Tibial nerve (tissue), 4 donors: ENCODE measurements at regions not wholly inside any gene's neighbourhood (a gene's known extent, or its start where the extent isn't known, plus 50 kb on each side); places are given as distances from the start of the nearest gene placed in this dataset.
A peak's percentile ranks its signal among the peaks of the same experiment; 100 is the strongest.

ENCODE experiments used
- DNase-seq, 2 donors: peaks; one replicate each; pipeline ENCODE4 v3.0.0-alpha.2; 2019; ENCODE audit warnings: low spot score in 2 of 2
- H3K27ac ChIP-seq, 4 donors: fragments of 200-600 bp; sonication (generic) in 3 of 4; one replicate each; pipeline ENCODE4 v1.5.1; 2017 to 2019; ENCODE audit warnings: mild to moderate bottlenecking in 1 of 4
- H3K27me3 ChIP-seq, 2 donors: fragments of 200-600 bp; sonication (generic) in 1 of 2; one replicate each; pipeline versions ENCODE4 v1.5.1 to v1.6.0; 2017 to 2019
- H3K36me3 ChIP-seq, 3 donors: fragments of 200-600 bp; sonication (generic); one replicate each; pipeline ENCODE4 v1.5.1; 2018 to 2019
- H3K4me1 ChIP-seq, 4 donors: fragments of 200-600 bp; sonication (generic) in 3 of 4; one replicate each; pipeline ENCODE4 v1.5.1; 2017 to 2019
- H3K4me3 ChIP-seq, 4 donors: fragments of 200-600 bp; sonication (generic) in 3 of 4; one replicate each; pipeline ENCODE4 v1.5.1; 2017 to 2019; ENCODE audit warnings: mild to moderate bottlenecking in 1 of 4, moderate library complexity in 1 of 4
- H3K9me3 ChIP-seq, 4 donors: fragments of 200-600 bp; sonication (generic) in 3 of 4; one replicate each; pipeline ENCODE4 v1.5.1; 2017 to 2019
- EP300 ChIP-seq, 2 donors: sonication (generic); formaldehyde crosslinking; IDR thresholded peaks; one replicate each; pipeline ENCODE4 v1.6.1; 2017; ENCODE audit warnings: antibody characterized with exemption in 2 of 2, mild to moderate bottlenecking in 1 of 2
- POLR2A ChIP-seq, 2 donors: fragments of 450-650 bp; IDR thresholded peaks; one replicate each; pipeline ENCODE4 v1.6.1; 2017; ENCODE audit warnings: antibody characterized with exemption in 2 of 2, mild to moderate bottlenecking in 2 of 2, moderate library complexity in 2 of 2
- WGBS, 2 donors: methylation state at CpG; one replicate each; pipeline ENCODE4 v1.1.5; 2018; 5-methylcytosine and 5-hydroxymethylcytosine counted together
- TF ChIP-seq, protein P1 (sequence below), 5 experiments: fragments of 200-600 bp in 3 of 5; fragments of 450-650 bp in 2 of 5; sonication (generic) in 3 of 5; IDR thresholded peaks; one replicate each; pipeline ENCODE4 v1.5.1; 2016 to 2019; ENCODE audit warnings: antibody characterized with exemption in 5 of 5, mild to moderate bottlenecking in 3 of 5, moderate library complexity in 2 of 5

DNA sequence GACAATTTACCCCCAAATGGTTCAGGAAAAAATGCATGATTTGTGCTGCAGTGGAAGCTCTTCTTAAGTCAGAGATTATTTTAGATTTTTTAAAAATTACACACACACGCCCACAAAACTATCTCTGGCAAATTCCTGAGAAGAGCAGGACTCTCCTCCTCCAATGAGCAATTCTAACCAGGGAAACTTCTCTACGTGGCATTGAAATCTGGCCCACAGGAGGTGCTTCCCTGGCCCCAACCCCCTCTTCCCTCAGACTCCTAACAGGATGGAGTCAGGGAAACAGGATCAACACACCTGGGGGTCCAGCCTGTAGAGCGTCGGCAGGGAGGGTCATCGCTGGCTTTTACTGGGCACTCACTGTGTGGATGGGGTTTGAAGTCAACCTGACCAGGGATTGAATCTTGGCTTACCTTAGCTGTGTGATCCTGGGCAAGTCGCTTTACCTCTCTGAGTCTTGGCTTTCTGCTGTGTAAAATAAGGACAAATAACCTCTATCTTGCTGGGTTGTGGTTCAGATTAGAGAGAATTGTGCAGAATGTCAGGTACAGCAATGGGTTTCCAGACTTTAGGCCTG, 65.4 kb upstream of the ASAP2 start:
- Histone ChIP-seq H3K4me1 (peaks cover 0 to 30% (median 7%) of the 10 kb centered on the region in 4 donors), H3K27me3 (no peaks in the 10 kb centered on the region), H3K4me3 (no peak overlapping the region), H3K27ac (no peak overlapping the region), H3K36me3 (no peaks in the 10 kb centered on the region), H3K9me3 (no peaks in the 10 kb centered on the region)
- 79 to 82% methylated on average over 6 of the region's 6 CpGs for WGBS, 2 donors
- TF ChIP-seq, protein P1, sequence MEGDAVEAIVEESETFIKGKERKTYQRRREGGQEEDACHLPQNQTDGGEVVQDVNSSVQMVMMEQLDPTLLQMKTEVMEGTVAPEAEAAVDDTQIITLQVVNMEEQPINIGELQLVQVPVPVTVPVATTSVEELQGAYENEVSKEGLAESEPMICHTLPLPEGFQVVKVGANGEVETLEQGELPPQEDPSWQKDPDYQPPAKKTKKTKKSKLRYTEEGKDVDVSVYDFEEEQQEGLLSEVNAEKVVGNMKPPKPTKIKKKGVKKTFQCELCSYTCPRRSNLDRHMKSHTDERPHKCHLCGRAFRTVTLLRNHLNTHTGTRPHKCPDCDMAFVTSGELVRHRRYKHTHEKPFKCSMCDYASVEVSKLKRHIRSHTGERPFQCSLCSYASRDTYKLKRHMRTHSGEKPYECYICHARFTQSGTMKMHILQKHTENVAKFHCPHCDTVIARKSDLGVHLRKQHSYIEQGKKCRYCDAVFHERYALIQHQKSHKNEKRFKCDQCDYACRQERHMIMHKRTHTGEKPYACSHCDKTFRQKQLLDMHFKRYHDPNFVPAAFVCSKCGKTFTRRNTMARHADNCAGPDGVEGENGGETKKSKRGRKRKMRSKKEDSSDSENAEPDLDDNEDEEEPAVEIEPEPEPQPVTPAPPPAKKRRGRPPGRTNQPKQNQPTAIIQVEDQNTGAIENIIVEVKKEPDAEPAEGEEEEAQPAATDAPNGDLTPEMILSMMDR (IDR thresholded peaks at IDR 0.05) = no peak
- TF ChIP-seq EP300 (IDR thresholded peaks at IDR 0.05) = no peak
- TF ChIP-seq POLR2A (IDR thresholded peaks at IDR 0.05) = no peak
- no peak for DNase-seq

DNA sequence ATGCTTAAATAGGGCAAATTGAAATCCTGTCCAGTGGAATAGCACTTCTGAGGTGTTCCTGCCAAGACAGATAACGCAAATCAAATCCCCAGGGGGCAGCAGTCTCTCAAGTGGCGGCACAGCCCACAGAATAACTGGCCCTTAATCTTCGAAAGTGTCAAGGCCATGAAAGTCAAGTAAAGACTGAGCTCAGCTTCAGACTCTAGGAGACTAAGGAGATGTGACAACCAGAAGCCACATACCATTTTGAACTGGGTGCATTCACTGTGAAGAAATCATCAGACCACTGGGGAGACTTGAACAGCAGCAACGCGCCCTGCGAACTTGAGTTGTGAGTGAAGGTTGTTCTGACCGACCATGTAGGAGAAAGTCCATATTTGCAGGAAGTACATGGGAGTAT, 66.0 kb upstream of the ASAP2 start:
- no peak overlapping the region for H3K4me3 ChIP-seq
- no peak overlapping the region for H3K27ac ChIP-seq
- no peaks in the 10 kb centered on the region for H3K36me3 ChIP-seq
- WGBS, 2 donors = 74 to 80% methylated on average over 7 of the region's 7 CpGs
- DNase-seq = no peak
- TF ChIP-seq POLR2A (IDR thresholded peaks at IDR 0.05) (no peak), EP300 (IDR thresholded peaks at IDR 0.05) (no peak)
- TF ChIP-seq, protein P1 (IDR thresholded peaks at IDR 0.05) = no peak
- H3K9me3 ChIP-seq = no peaks in the 10 kb centered on the region
- H3K27me3 ChIP-seq = no peaks in the 10 kb centered on the region
- H3K4me1 ChIP-seq = peaks cover 0 to 30% (median 7%) of the 10 kb centered on the region in 4 donors

DNA sequence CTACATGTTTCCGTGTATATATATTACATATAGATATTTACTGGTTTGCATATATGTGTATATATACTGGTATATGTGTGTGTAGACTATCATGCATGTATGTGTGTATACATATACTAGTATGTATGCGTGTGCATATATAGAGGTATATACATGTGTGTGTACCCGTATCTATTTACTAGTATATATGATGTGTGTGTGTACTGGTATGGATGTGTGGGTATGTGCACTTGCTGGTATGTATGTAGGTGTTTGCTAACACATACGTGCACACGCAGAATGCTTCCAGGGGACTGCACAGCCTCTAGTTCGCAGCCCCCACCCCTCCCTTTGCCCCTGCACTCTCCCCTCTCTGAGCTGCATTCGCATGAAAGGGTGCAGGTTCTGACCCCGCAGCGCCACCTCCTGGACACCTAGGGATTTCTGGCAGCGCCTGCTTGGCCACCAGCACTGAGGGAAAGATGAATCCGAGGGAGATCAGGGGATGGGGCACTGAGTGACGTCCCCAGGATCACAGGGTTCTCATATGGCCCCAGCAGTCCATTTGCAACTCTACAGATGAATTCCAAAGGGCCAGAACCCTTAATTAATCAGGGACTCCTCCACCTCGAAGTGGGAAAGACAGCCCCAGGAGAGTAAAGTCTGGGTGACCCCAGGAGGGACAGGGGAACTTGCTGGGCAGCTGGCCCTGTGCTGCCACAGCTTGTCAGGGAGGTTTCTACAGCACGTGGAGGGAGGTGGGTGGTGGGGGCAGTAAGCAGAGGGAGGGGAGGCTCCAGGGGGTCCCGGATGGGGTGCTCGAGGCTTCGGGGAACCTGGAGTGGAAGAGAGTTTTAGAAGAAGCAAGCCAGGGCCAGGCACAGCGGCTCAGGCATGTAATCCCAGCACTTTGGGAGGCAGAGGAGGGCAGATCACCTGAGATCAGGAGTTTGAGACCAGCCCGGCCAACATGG, 66.8 kb upstream of the ASAP2 start:
- Histone ChIP-seq H3K36me3 (no peaks in the 10 kb centered on the region), H3K9me3 (no peaks in the 10 kb centered on the region), H3K4me1 (peaks cover 0 to 27% (median 7%) of the 10 kb centered on the region in 4 donors), H3K27ac (no peak overlapping the region), H3K4me3 (no peak overlapping the region), H3K27me3 (no peaks in the 10 kb centered on the region)
- WGBS, 2 donors = 37 to 39% methylated on average over 18 to 19 of the region's 19 CpGs
- TF ChIP-seq, protein P1 (IDR thresholded peaks at IDR 0.05) = peak; percentile 66 to 81 (median 74)
- no peak for TF ChIP-seq POLR2A (IDR thresholded peaks at IDR 0.05)
- DNase-seq = peak; percentile 43 to 83

DNA sequence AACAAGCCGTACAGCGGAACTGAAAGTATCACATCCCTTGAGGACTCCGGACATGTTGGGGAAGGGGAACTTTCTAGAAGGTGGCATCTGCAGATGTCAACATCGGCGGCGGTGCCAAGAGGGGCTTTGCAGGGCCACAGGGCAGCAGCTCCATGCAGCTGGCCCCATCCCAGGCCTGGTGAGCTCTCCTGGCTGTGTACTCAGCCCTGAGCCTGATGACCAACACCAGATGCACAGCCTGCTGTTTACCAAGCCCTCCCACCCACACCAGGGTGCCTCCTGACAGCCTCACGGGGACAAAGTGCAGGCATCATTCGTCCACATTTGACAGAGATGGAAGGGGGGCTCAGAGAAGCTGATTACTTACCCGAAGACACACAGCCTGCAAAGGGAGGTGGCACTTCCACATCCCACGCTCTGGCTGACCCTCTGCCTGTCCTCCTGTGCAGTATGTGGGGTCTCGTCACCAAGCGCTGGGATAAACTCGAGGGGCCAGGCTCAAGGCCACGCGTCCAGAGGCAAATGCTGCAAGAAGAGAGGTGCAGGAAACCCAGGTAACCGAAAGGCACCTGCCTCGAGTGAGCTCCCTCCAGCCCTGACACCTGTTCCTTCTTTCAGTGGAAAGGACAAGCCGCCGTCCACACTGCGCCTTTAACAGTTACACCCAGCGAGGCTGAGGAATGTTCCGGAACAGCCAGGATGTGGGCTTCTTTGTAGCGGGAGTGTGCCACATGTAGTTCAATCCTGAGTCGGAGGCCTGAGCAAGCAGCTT, 69.0 kb upstream of the ASAP2 start:
- H3K27me3 ChIP-seq = no peaks in the 10 kb centered on the region
- TF ChIP-seq, protein P1 (IDR thresholded peaks at IDR 0.05) = no peak
- TF ChIP-seq POLR2A (IDR thresholded peaks at IDR 0.05) (no peak), EP300 (IDR thresholded peaks at IDR 0.05) (no peak)
- H3K4me3 ChIP-seq = peak overlapping the region in 1 of 4 donors; percentile 15
- no peak for DNase-seq
- 85 to 88% methylated on average over 12 to 24 of the region's 24 CpGs for WGBS, 2 donors
- peaks cover 0 to 6% (median 0%) of the 10 kb centered on the region in 4 donors for H3K9me3 ChIP-seq
- H3K4me1 ChIP-seq = peaks cover 0 to 9% (median 0%) of the 10 kb centered on the region in 4 donors
- H3K27ac ChIP-seq = peak overlapping the region in 1 of 4 donors; percentile 40
- H3K36me3 ChIP-seq = no peaks in the 10 kb centered on the region
